WI38 (cell line): ENCODE measurements at regions not wholly inside any gene's neighbourhood (a gene's known extent, or its start where the extent isn't known, plus 50 kb on each side); places are given as distances from the start of the nearest gene placed in this dataset.

Experiments
- H3K4me3 ChIP-seq: 2 replicates; pipeline ENCODE4 v1.5.1; 2011; ENCODE audit warnings: low read depth, mild to moderate bottlenecking, control low read depth, low read length
- TF ChIP-seq, protein P1 (sequence below): IDR thresholded peaks from 2 replicates; pipeline ENCODE4 v1.5.1; 2012; ENCODE audit warnings: low read depth, mild to moderate bottlenecking, control low read depth, low read length

GRCh38 chr5:23579566-23579965 lies 72.2 kb downstream of the PRDM9 start:
- no peak overlapping the region for H3K4me3 ChIP-seq

GRCh38 chr5:23583081-23583480 lies 75.7 kb downstream of the PRDM9 start:
- H3K4me3 ChIP-seq = no peak overlapping the region
- TF ChIP-seq, protein P1, sequence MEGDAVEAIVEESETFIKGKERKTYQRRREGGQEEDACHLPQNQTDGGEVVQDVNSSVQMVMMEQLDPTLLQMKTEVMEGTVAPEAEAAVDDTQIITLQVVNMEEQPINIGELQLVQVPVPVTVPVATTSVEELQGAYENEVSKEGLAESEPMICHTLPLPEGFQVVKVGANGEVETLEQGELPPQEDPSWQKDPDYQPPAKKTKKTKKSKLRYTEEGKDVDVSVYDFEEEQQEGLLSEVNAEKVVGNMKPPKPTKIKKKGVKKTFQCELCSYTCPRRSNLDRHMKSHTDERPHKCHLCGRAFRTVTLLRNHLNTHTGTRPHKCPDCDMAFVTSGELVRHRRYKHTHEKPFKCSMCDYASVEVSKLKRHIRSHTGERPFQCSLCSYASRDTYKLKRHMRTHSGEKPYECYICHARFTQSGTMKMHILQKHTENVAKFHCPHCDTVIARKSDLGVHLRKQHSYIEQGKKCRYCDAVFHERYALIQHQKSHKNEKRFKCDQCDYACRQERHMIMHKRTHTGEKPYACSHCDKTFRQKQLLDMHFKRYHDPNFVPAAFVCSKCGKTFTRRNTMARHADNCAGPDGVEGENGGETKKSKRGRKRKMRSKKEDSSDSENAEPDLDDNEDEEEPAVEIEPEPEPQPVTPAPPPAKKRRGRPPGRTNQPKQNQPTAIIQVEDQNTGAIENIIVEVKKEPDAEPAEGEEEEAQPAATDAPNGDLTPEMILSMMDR = no peak

More at GRCh38 chr5:23579566-23579965, 72.2 kb downstream of the PRDM9 start:
- TF ChIP-seq, protein P1 = no peak

- no peak overlapping the region for H3K4me3 ChIP-seq
- TF ChIP-seq, protein P1 = no peak
These were observed 81.5 kb downstream of the PRDM9 start for GRCh38 chr5:23588841-23589326.

- no peak overlapping the region for H3K4me3 ChIP-seq
- TF ChIP-seq, protein P1 = no peak
These were observed 83.8 kb downstream of the PRDM9 start for GRCh38 chr5:23591250-23591649.

DNA sequence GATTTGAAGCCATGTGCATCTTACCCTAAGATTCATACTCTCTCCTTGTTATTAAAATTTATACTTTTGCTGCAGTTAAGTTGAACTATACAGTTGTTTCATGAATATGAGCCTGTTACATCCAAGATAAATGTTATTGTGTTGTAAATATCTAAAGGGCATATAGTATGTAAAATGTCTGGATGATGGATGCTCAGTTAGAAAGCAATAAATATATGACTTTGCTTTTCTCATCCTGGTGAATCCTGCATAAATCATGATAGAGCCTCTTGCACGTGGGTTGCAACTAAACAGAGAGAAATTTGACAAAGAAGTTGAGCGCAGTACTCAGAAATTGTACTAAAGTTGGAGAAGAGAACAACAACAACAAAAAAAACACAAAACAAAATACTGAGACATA lies 99.5 kb downstream of the PRDM9 start:
- TF ChIP-seq, protein P1 = no peak

GRCh38 chr5:23612701-23613100 lies 105.3 kb downstream of the PRDM9 start:
- TF ChIP-seq, protein P1 = no peak
- no peak overlapping the region for H3K4me3 ChIP-seq

More for the DNA sequence above, 99.5 kb downstream of the PRDM9 start:
- no peak overlapping the region for H3K4me3 ChIP-seq

DNA sequence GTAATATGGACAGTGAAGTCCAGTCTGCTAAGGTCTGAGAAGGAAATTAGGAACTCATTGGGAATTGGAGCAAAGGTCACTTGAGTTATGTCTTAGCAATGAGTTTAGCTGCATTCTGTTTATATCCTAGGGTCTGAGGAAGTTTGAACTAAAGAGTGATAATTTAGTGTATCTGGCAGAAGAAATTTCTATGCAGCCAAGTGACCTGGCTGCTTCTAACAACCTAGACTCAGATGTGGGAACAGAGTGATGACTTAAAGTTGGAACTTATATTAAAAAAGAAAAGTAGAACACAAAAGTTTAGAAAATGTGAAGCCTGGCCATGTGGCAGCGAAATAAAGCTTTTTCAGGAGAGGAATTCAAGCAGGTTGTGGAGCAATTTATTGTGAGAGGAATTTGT lies 106.2 kb downstream of the PRDM9 start:
- H3K4me3 ChIP-seq = no peak overlapping the region
- TF ChIP-seq, protein P1 = no peak
